Neural progenitor cell (in vitro differentiated cells): ENCODE measurements at regions not wholly inside any gene's neighbourhood (a gene's known extent, or its start where the extent isn't known, plus 50 kb on each side); places are given as distances from the start of the nearest gene placed in this dataset.

Experiments
- CTCF ChIP-seq: fragments of 200-600 bp; sonication (generic); IDR thresholded peaks from 2 replicates; pipeline ENCODE4 v1.5.1; 2017; ENCODE audit warnings: antibody characterized with exemption, mild to moderate bottlenecking
- EZH2 ChIP-seq: fragments of 200-600 bp; sonication (generic); IDR thresholded peaks from 2 replicates; pipeline ENCODE4 v1.6.1; 2017; ENCODE audit warnings: antibody characterized with exemption, mild to moderate bottlenecking, moderate library complexity

GRCh38 chr1:68973459-68974244 is 476.8 kb upstream of the DEPDC1 start:
- TF ChIP-seq CTCF: no peak
- no peak for TF ChIP-seq EZH2
